ENCODE measurements at regions not wholly inside any gene's neighbourhood (a gene's known extent, or its start where the extent isn't known, plus 50 kb on each side); places are given as distances from the start of the nearest gene placed in this dataset.

DNA sequence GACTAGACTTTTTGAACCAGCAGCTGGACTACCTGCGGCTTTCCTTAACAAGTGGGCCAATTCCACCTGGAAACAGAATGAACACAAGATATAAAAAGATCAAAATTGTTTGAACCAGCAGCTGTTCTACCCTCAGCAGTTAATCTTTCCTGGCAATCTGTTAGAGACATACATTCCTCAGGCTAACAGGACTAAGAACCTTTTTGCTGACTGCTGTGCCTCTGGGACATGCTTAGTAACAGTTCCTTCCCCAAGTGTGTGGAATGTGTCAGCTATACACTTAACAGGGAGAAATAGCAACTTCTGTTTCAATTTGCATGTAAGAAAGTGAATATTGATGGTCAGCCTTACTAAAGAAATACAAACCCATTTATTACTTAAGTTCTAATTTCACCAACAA lies 554.4 kb downstream of the ARAP2 start:
- TF ChIP-seq, protein P1, sequence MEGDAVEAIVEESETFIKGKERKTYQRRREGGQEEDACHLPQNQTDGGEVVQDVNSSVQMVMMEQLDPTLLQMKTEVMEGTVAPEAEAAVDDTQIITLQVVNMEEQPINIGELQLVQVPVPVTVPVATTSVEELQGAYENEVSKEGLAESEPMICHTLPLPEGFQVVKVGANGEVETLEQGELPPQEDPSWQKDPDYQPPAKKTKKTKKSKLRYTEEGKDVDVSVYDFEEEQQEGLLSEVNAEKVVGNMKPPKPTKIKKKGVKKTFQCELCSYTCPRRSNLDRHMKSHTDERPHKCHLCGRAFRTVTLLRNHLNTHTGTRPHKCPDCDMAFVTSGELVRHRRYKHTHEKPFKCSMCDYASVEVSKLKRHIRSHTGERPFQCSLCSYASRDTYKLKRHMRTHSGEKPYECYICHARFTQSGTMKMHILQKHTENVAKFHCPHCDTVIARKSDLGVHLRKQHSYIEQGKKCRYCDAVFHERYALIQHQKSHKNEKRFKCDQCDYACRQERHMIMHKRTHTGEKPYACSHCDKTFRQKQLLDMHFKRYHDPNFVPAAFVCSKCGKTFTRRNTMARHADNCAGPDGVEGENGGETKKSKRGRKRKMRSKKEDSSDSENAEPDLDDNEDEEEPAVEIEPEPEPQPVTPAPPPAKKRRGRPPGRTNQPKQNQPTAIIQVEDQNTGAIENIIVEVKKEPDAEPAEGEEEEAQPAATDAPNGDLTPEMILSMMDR (IDR thresholded peaks at IDR 0.05; ENCODE audit: low read length), result no peak
- TF ChIP-seq EZH2 (IDR thresholded peaks at IDR 0.05; ENCODE audit: borderline replicate concordance, low read length), result no peak

Data from OCI-LY1 (cell line).